Stomach (tissue), 4 donors: ENCODE measurements at regions not wholly inside any gene's neighbourhood (a gene's known extent, or its start where the extent isn't known, plus 50 kb on each side); places are given as distances from the start of the nearest gene placed in this dataset.

ENCODE experiments used
- POLR2A ChIP-seq, 4 donors: fragments of 450-650 bp; IDR thresholded peaks; one replicate each; pipeline ENCODE4 v1.6.1; 2016; ENCODE audit warnings: antibody characterized with exemption in 4 of 4, control low read depth in 2 of 4, mild to moderate bottlenecking in 1 of 4, moderate library complexity in 1 of 4
- POLR2AphosphoS5 ChIP-seq, 3 donors: sonication (generic); formaldehyde crosslinking; IDR thresholded peaks; one replicate each; pipeline ENCODE4 v1.6.1; 2016; ENCODE audit warnings: antibody characterized with exemption in 3 of 3
- TF ChIP-seq, protein P1 (sequence below), 7 experiments: fragments of 450-650 bp in 4 of 7; fragments of 200-600 bp in 3 of 7; sonication (generic) in 3 of 7; IDR thresholded peaks; one replicate each; pipeline ENCODE4 v1.5.1; 2016 to 2019; ENCODE audit warnings: antibody characterized with exemption in 7 of 7, control low read depth in 2 of 7, mild to moderate bottlenecking in 1 of 7

DNA sequence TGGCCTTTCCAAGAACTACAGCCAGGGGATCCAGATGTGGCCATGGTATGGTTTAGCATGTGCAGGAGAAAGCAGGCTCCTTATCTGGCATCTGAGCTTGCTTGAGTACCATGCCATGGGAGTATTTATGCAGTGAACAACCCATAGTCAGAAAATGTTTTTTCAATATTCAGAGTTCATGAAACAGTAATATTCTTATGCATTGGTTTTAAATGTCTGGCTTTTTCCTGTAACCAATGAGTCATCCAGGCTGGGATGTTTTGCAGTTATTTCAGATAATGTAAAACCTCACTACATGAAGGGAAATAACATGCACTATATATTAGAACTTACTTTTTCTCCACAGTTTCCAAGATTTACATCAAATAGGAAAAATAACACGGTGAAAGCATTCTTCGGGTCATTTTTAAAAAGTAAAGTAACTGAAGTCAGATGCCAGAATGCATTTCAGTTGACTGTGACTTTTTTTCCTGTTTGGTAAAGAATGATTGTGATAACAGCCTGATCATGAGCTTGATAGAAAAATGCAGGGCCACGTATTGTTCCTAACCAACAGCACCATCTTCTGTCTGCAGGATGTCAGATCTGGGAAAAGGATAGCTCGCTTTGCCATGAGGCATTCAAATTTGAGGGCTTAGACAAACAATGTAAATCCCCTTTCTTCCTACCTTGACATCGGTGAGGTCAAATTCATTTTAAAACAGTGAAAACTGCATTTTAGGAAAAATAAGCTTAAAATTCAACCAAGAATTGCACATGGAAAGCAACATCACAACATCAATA lies 152.8 kb downstream of the DSC3 start:
- TF ChIP-seq POLR2AphosphoS5 (IDR thresholded peaks at IDR 0.05) (no peak), POLR2A (IDR thresholded peaks at IDR 0.05) (no peak)
- TF ChIP-seq, protein P1, sequence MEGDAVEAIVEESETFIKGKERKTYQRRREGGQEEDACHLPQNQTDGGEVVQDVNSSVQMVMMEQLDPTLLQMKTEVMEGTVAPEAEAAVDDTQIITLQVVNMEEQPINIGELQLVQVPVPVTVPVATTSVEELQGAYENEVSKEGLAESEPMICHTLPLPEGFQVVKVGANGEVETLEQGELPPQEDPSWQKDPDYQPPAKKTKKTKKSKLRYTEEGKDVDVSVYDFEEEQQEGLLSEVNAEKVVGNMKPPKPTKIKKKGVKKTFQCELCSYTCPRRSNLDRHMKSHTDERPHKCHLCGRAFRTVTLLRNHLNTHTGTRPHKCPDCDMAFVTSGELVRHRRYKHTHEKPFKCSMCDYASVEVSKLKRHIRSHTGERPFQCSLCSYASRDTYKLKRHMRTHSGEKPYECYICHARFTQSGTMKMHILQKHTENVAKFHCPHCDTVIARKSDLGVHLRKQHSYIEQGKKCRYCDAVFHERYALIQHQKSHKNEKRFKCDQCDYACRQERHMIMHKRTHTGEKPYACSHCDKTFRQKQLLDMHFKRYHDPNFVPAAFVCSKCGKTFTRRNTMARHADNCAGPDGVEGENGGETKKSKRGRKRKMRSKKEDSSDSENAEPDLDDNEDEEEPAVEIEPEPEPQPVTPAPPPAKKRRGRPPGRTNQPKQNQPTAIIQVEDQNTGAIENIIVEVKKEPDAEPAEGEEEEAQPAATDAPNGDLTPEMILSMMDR (IDR thresholded peaks at IDR 0.05), result peak in 1 of 7 experiments; percentile 13
